Endothelial cell of umbilical vein (primary cell): ENCODE measurements at regions not wholly inside any gene's neighbourhood (a gene's known extent, or its start where the extent isn't known, plus 50 kb on each side); places are given as distances from the start of the nearest gene placed in this dataset.

Source experiments
- BruUV-seq: library from RNA; stranded (reverse); fragments of 400-500 nt; replicated peaks from 2 replicates; lab custom pipeline; 2021; lab: Mats Ljungman, UMichigan
- CTCF ChIA-PET: fragments of 300-600, 350-600 bp; sonication (Branson Sonifier 250); formaldehyde crosslinking; loops from one replicate; lab custom pipeline; 2021; ENCODE audit warnings: antibody characterized with exemption, inconsistent platforms; lab: Charles Lee
- POLR2A ChIA-PET: fragments of 300-600, 350-600 bp; sonication (Branson Sonifier 250); formaldehyde crosslinking; loops from one replicate; lab custom pipeline; 2021; ENCODE audit warnings: antibody characterized with exemption, inconsistent platforms; lab: Charles Lee
- DNase-seq: peaks from one replicate; pipeline ENCODE4 v3.0.0-alpha.2; 2011; ENCODE audit warnings: low read depth, low spot score
- FAIRE-seq: peaks from 2 replicates; lab custom pipeline; 2011; peaks lifted over from hg19 to GRCh38; lab: Jason Lieb, UNC
- H2AFZ ChIP-seq: 2 replicates; pipeline ENCODE4 v1.6.0; 2012; ENCODE audit warnings: low read depth, low read length, control low read depth, inconsistent platforms
- H3K27ac ChIP-seq: 2 replicates; pipeline ENCODE4 v1.5.1; 2011; ENCODE audit warnings: low read depth, mild to moderate bottlenecking, control low read depth, low read length, moderate library complexity; ENCODE audit not compliant: insufficient read depth
- H3K27me3 ChIP-seq, 2 experiments: 2 replicates each; pipeline versions ENCODE4 v1.6.0 to v1.6.1; 2011; ENCODE audit warnings: low read length in 2 of 2, mixed read lengths in 1 of 2; ENCODE audit not compliant: control insufficient read depth in 2 of 2, insufficient read depth in 2 of 2
- H3K36me3 ChIP-seq, 2 experiments: 2 replicates in 1 of 2; 3 replicates in 1 of 2; pipeline ENCODE4 v1.5.1; 2011; ENCODE audit warnings: low read length in 2 of 2, mild to moderate bottlenecking in 1 of 2, moderate library complexity in 1 of 2; ENCODE audit not compliant: control insufficient read depth in 2 of 2, insufficient read depth in 2 of 2; ENCODE audit errors: extremely low read depth in 1 of 2
- H3K4me1 ChIP-seq: 3 replicates; pipeline ENCODE4 v1.5.1; 2011; ENCODE audit warnings: mild to moderate bottlenecking, low read length; ENCODE audit not compliant: control insufficient read depth, insufficient read depth; ENCODE audit errors: extremely low read depth
- H3K4me2 ChIP-seq: 2 replicates; pipeline ENCODE4 v1.6.1; 2011; ENCODE audit warnings: low read length, control low read depth, mixed read lengths; ENCODE audit not compliant: insufficient read depth
- H3K4me3 ChIP-seq, 3 experiments: fragments of 200-600 bp in 1 of 3; sonication (generic), shearing (Covaris generic) in 1 of 3; replicated peaks in 1 of 3; 2 replicates each; pipeline ENCODE4 v1.5.1; 2011 to 2016; ENCODE audit warnings: control low read depth in 3 of 3, low read length in 3 of 3, mild to moderate bottlenecking in 2 of 3, inconsistent platforms in 1 of 3, low read depth in 1 of 3, moderate library complexity in 1 of 3; ENCODE audit not compliant: insufficient read depth in 1 of 3
- H3K79me2 ChIP-seq: 2 replicates; pipeline ENCODE4 v1.6.0; 2012; ENCODE audit warnings: low read length, inconsistent platforms; ENCODE audit not compliant: control insufficient read depth, insufficient read depth
- H3K9ac ChIP-seq: replicated peaks from 2 replicates; pipeline ENCODE3; 2011; ENCODE audit warnings: low read length, control low read depth; ENCODE audit not compliant: insufficient read depth; ENCODE audit errors: extremely low read depth
- H3K9me1 ChIP-seq: replicated peaks from 3 replicates; pipeline ENCODE4 v1.6.0; 2011; ENCODE audit warnings: mild to moderate bottlenecking, low read length; ENCODE audit not compliant: control insufficient read depth, insufficient read depth; ENCODE audit errors: extremely low read depth
- H3K9me3 ChIP-seq: replicated peaks from 2 replicates; pipeline ENCODE4 v1.5.1; 2012; ENCODE audit warnings: low read length, inconsistent platforms; ENCODE audit not compliant: control insufficient read depth, insufficient read depth
- H4K20me1 ChIP-seq: replicated peaks from 2 replicates; pipeline ENCODE3; 2011; ENCODE audit warnings: mild to moderate bottlenecking, low read length; ENCODE audit not compliant: control insufficient read depth, insufficient read depth; ENCODE audit errors: extremely low read depth
- EZH2 ChIP-seq: IDR thresholded peaks from 2 replicates; pipeline ENCODE4 v1.6.1; 2012; ENCODE audit warnings: borderline replicate concordance, low read depth, mild to moderate bottlenecking, moderate library complexity, low read length, inconsistent platforms; ENCODE audit not compliant: severe bottlenecking
- FOS ChIP-seq: IDR thresholded peaks from 2 replicates; pipeline ENCODE4 v1.6.1; 2011; ENCODE audit warnings: mild to moderate bottlenecking, low read length, moderate library complexity, borderline replicate concordance; ENCODE audit not compliant: insufficient read depth
- GATA2 ChIP-seq: IDR thresholded peaks from 2 replicates; pipeline ENCODE4 v1.7.0; 2011; ENCODE audit warnings: low read depth, mild to moderate bottlenecking, moderate library complexity, mixed read lengths, low read length; ENCODE audit not compliant: insufficient read length, insufficient read depth
- JUN ChIP-seq: IDR thresholded peaks from 2 replicates; pipeline ENCODE4 v1.6.1; 2011; ENCODE audit warnings: borderline replicate concordance, low read depth; ENCODE audit not compliant: insufficient read length, insufficient read depth
- MYC ChIP-seq: IDR thresholded peaks from one replicate; pipeline ENCODE4 v1.6.1; 2011; ENCODE audit warnings: mild to moderate bottlenecking, low read depth, low read length
- POLR2A ChIP-seq: IDR thresholded peaks from 2 replicates; pipeline ENCODE4 v1.6.1; 2012; ENCODE audit warnings: low read depth, mild to moderate bottlenecking, control low read depth, low read length
- POLR2AphosphoS5 ChIP-seq: IDR thresholded peaks from 2 replicates; pipeline ENCODE4 v1.6.1; 2012; ENCODE audit warnings: low read depth, mild to moderate bottlenecking, control low read depth, low read length, moderate library complexity; ENCODE audit not compliant: insufficient read depth
- dilution Hi-C: fragments of 300-500 bp; cut with MboI; formaldehyde crosslinking; loops from one replicate; pipeline ENCODE4 v1.15.0; 2019; ENCODE audit warnings: low sequenced_read_pairs; ENCODE audit not compliant: extremely low pct_ligation_motif_present
- intact Hi-C: fragments of 100-400 bp; cut with micrococcal nuclease; formaldehyde crosslinking; loops from one replicate; pipeline ENCODE4 v1.10.0; 2022
- TF ChIP-seq, protein P1 (sequence below): IDR thresholded peaks from 2 replicates; pipeline ENCODE4 v1.6.1; 2011; ENCODE audit not compliant: insufficient read depth, insufficient read length
- TF ChIP-seq, protein P2 (sequence below), 2 donors: IDR thresholded peaks; 1 replicate in 1 of 2; 2 replicates in 1 of 2; pipeline ENCODE4 v1.5.1; 2011; ENCODE audit warnings: low read length in 2 of 2, mild to moderate bottlenecking in 2 of 2, moderate library complexity in 2 of 2, control low read depth in 1 of 2, inconsistent platforms in 1 of 2, low read depth in 1 of 2; ENCODE audit not compliant: insufficient read depth in 1 of 2; ENCODE audit errors: extremely low read depth in 1 of 2

DNA sequence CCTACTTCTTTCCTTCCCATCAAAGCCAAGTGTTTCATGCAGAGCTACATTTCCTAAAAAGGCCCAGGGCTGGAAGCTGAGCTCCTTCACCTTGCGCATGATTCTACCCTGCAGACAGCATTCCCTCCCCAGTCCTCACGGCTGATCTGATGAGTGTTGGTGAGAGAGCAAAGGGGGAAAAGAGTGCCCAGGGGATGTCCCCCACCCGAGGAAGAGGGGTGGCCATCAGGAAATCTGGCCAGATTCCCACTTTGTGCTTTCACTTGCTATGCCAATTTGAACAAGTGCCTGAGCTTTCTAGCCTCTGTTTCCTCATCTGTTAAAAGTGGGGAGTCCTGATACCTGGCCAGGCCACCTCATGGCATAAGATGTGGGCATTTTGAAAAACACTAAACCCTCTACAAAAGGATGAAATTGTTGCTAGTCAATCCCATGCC, 231.0 kb upstream of the TLE3 start:
- Histone ChIP-seq H3K27me3 (peaks cover 0 to 3% of the 10 kb centered on the region in 2 experiments), H3K9me1 (no peaks in the 10 kb centered on the region), H3K4me3 (no peak overlapping the region), H4K20me1 (no peaks in the 10 kb centered on the region), H3K79me2 (no peaks in the 10 kb centered on the region), H3K36me3 (no peaks in the 10 kb centered on the region), H3K27ac (no peak overlapping the region), H3K9me3 (no peaks in the 10 kb centered on the region), H3K4me2 (no peak overlapping the region), H3K4me1 (no peaks in the 10 kb centered on the region), H3K9ac (no peak overlapping the region), H2AFZ (no peak overlapping the region)
- no peak for TF ChIP-seq POLR2A
- no peak for TF ChIP-seq FOS
- no peak for TF ChIP-seq POLR2AphosphoS5
- TF ChIP-seq GATA2, result no peak
- no peak for TF ChIP-seq EZH2
- intact Hi-C loops (no loop called here), dilution Hi-C loops (no loop called here)
- FAIRE-seq, result no peak
- ChIA-PET POLR2A (no interaction called here), CTCF (interaction anchor here (0.8 to 1.3 kb wide), 2 partner anchors 12 to 13 kb away, joined by 3 to 4 read pairs; no protein-coding TSS in a partner anchor)
- BruUV-seq, result no TSS peak
- DNase-seq, result no peak

DNA sequence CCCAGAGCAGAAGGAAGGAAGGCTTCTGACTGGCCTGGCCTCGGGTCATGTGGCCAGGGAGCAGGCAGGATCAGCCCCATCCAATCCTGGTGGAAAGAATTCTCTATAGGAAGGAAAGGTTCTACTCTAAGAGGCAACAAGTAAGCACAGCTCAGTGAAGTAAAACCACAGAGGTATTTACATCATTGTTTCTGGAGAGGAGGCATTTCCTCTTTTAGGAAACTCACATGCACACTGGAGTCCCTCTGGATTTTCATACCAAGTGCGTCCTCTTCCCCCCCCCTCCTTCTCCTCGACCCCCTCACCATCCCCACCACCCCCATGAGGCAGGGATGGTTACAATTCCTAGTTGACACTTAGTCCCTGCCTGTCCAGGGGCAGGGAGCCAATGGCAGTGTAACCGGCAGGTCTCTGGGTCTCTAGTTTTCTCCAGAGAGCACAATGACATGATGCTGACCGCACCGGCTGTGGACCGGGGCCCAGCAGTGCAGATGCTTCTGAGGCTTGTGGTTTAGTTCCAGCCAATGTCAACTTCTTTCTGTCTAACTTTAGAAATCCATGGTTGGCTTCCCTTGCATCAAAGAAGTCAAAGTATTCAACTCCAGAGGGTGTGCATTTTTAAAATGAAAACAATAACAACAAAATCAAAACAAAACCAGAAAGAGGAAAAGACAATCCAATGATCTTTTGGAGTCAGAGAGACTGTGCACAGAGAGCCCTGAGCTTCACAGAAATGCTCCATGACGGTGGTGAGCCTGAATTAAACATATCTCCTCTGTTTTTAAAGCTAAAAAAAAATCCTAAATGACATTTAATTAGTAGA, 230.3 kb upstream of the TLE3 start:
- peak; percentile 26 for DNase-seq
- BruUV-seq, result no TSS peak
- TF ChIP-seq JUN (no peak), MYC (no peak), POLR2A (no peak), FOS (no peak), EZH2 (no peak), POLR2AphosphoS5 (no peak), GATA2 (no peak)
- TF ChIP-seq, protein P1, sequence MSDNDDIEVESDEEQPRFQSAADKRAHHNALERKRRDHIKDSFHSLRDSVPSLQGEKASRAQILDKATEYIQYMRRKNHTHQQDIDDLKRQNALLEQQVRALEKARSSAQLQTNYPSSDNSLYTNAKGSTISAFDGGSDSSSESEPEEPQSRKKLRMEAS, result no peak
- TF ChIP-seq, protein P2, sequence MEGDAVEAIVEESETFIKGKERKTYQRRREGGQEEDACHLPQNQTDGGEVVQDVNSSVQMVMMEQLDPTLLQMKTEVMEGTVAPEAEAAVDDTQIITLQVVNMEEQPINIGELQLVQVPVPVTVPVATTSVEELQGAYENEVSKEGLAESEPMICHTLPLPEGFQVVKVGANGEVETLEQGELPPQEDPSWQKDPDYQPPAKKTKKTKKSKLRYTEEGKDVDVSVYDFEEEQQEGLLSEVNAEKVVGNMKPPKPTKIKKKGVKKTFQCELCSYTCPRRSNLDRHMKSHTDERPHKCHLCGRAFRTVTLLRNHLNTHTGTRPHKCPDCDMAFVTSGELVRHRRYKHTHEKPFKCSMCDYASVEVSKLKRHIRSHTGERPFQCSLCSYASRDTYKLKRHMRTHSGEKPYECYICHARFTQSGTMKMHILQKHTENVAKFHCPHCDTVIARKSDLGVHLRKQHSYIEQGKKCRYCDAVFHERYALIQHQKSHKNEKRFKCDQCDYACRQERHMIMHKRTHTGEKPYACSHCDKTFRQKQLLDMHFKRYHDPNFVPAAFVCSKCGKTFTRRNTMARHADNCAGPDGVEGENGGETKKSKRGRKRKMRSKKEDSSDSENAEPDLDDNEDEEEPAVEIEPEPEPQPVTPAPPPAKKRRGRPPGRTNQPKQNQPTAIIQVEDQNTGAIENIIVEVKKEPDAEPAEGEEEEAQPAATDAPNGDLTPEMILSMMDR (IDR thresholded peaks at IDR 0.05; ENCODE audit: extremely low read depth in 1 of 2, insufficient read depth in 1 of 2, low read depth in 1 of 2, low read length in 2 of 2), result no peak
- intact Hi-C loops (no loop called here), dilution Hi-C loops (no loop called here)
- Histone ChIP-seq H3K79me2 (no peaks in the 10 kb centered on the region), H3K4me3 (no peak overlapping the region), H3K27me3 (peaks cover 0 to 3% of the 10 kb centered on the region in 2 experiments), H3K4me2 (no peak overlapping the region), H3K9ac (no peak overlapping the region), H3K36me3 (no peaks in the 10 kb centered on the region), H3K27ac (no peak overlapping the region), H3K9me3 (no peaks in the 10 kb centered on the region), H3K9me1 (no peaks in the 10 kb centered on the region), H3K4me1 (no peaks in the 10 kb centered on the region), H4K20me1 (no peaks in the 10 kb centered on the region), H2AFZ (no peak overlapping the region)
- POLR2A ChIA-PET, result no interaction called here
- CTCF ChIA-PET, result interaction anchor here (0.8 to 1.3 kb wide), 2 partner anchors 12 to 13 kb away, joined by 3 to 4 read pairs; no protein-coding TSS in a partner anchor
- no peak for FAIRE-seq
